Peyer's patch (tissue), 4 donors: ENCODE measurements at regions not wholly inside any gene's neighbourhood (a gene's known extent, or its start where the extent isn't known, plus 50 kb on each side); places are given as distances from the start of the nearest gene placed in this dataset.

ENCODE experiments used
- CTCF ChIP-seq, 6 experiments: fragments of 450-650 bp in 4 of 6; fragments of 200-600 bp in 2 of 6; sonication (generic) in 1 of 6; IDR thresholded peaks; one replicate each; pipeline ENCODE4 v1.5.1; 2017 to 2019; ENCODE audit warnings: antibody characterized with exemption in 6 of 6, mild to moderate bottlenecking in 3 of 6, moderate library complexity in 1 of 6
- POLR2A ChIP-seq, 2 donors: fragments of 450-650 bp; IDR thresholded peaks; one replicate each; pipeline ENCODE4 v1.5.1; 2017; ENCODE audit warnings: antibody characterized with exemption in 2 of 2, mild to moderate bottlenecking in 2 of 2, moderate library complexity in 2 of 2

GRCh38 chr7:69095127-69095526 lies 503.1 kb upstream of the AUTS2 start:
- TF ChIP-seq POLR2A (IDR thresholded peaks at IDR 0.05) (no peak), CTCF (IDR thresholded peaks at IDR 0.05) (no peak)
